GM12872 (cell line): ENCODE measurements at regions not wholly inside any gene's neighbourhood (a gene's known extent, or its start where the extent isn't known, plus 50 kb on each side); places are given as distances from the start of the nearest gene placed in this dataset.

ENCODE experiments used
- TF ChIP-seq, protein P1 (sequence below): IDR thresholded peaks from 3 replicates; pipeline ENCODE4 v1.5.1; 2011; ENCODE audit warnings: low read depth, mild to moderate bottlenecking, low read length, moderate library complexity; ENCODE audit not compliant: insufficient read depth

- TF ChIP-seq, protein P1, sequence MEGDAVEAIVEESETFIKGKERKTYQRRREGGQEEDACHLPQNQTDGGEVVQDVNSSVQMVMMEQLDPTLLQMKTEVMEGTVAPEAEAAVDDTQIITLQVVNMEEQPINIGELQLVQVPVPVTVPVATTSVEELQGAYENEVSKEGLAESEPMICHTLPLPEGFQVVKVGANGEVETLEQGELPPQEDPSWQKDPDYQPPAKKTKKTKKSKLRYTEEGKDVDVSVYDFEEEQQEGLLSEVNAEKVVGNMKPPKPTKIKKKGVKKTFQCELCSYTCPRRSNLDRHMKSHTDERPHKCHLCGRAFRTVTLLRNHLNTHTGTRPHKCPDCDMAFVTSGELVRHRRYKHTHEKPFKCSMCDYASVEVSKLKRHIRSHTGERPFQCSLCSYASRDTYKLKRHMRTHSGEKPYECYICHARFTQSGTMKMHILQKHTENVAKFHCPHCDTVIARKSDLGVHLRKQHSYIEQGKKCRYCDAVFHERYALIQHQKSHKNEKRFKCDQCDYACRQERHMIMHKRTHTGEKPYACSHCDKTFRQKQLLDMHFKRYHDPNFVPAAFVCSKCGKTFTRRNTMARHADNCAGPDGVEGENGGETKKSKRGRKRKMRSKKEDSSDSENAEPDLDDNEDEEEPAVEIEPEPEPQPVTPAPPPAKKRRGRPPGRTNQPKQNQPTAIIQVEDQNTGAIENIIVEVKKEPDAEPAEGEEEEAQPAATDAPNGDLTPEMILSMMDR = no peak
These were observed 58.6 kb upstream of the ZPBP start for GRCh38 chr7:50151661-50152060.

GRCh38 chr7:50151001-50151400 lies 58.0 kb upstream of the ZPBP start:
- TF ChIP-seq, protein P1 = no peak

GRCh38 chr7:50149369-50149768 lies 56.3 kb upstream of the ZPBP start:
- TF ChIP-seq, protein P1 = no peak

- TF ChIP-seq, protein P1 = no peak
These were observed 55.1 kb upstream of the ZPBP start for GRCh38 chr7:50147951-50148808.

DNA sequence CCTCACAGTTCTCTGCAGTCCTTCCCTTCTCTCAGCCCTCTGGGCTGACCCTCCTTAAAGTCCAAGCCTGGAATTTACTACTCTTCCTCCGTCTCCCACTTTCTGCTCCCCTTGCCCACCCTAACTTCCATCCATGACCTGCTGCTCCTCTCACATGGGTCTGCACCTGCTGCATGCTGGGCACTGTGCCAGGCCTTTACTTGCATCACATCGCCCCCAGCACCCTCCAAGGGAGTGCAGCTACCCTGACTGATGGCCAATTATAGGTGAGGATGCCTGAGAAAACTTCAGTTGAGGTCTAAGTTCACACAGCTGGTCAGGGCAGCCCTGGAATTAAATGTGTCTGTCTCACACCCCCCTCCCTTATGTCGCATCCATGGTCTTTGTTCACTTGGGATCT lies 53.6 kb upstream of the ZPBP start:
- TF ChIP-seq, protein P1 = no peak

- TF ChIP-seq, protein P1 = no peak
These were observed 52.8 kb upstream of the ZPBP start for GRCh38 chr7:50145801-50146338.

DNA sequence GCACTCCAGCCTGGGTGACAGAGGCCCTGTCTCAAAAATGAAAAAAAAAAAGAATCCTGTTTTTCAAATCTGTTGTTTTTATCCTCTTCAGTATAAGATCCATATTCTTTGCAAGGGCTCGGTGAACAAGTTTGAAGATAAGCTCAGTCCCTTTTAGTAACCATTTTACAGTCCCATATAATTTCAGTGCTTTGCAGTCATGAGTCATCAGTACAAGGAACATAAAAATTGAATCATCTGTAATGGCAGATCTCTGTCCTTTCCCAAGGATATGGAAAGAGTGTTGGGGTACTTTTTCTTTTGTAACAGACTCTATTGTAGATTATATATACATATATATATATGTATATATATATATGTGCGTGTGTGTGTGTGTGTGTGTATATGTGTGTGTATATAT lies 52.2 kb upstream of the ZPBP start:
- TF ChIP-seq, protein P1 = no peak
